ENCODE measurements at regions not wholly inside any gene's neighbourhood (a gene's known extent, or its start where the extent isn't known, plus 50 kb on each side); places are given as distances from the start of the nearest gene placed in this dataset.
A peak's percentile ranks its signal among the peaks of the same experiment; 100 is the strongest.

- TF ChIP-seq CTCF (IDR thresholded peaks at IDR 0.05) = peak; percentile 13
- DNase-seq (no peak), ATAC-seq (no peak)
- POLR2A ChIA-PET = no interaction called here
- no peaks in the 10 kb centered on the region for H3K9me3 Mint-ChIP-seq
- H3K4me3 Mint-ChIP-seq = no peak overlapping the region
- CTCF ChIA-PET = no interaction called here
- H3K36me3 Mint-ChIP-seq (ENCODE audit: low read depth) = no peaks in the 10 kb centered on the region
- peaks cover 9% of the 10 kb centered on the region for H3K27me3 Mint-ChIP-seq
- no peaks in the 10 kb centered on the region for H3K4me1 Mint-ChIP-seq (ENCODE audit: low read depth)
- H3K27ac Mint-ChIP-seq = no peak overlapping the region
- intact Hi-C loops (cut with micrococcal nuclease) = no loop called here
Measured at GRCh38 chr12:28963554-28963953, 185.5 kb upstream of the FAR2 start.

GRCh38 chr12:28966046-28966780, 182.9 kb upstream of the FAR2 start:
- ATAC-seq (no peak), DNase-seq (no peak)
- ChIA-PET CTCF (no interaction called here), POLR2A (no interaction called here)
- Mint-ChIP-seq H3K9me3 (no peaks in the 10 kb centered on the region), H3K4me3 (no peak overlapping the region), H3K4me1 (ENCODE audit: low read depth) (no peaks in the 10 kb centered on the region), H3K27ac (no peak overlapping the region), H3K36me3 (ENCODE audit: low read depth) (no peaks in the 10 kb centered on the region), H3K27me3 (peaks cover 6% of the 10 kb centered on the region)
- no peak for TF ChIP-seq CTCF (IDR thresholded peaks at IDR 0.05)
- intact Hi-C loops (cut with micrococcal nuclease) = no loop called here

- ATAC-seq = no peak
- Mint-ChIP-seq H3K27ac (no peak overlapping the region), H3K9me3 (no peaks in the 10 kb centered on the region), H3K4me3 (no peak overlapping the region), H3K36me3 (ENCODE audit: low read depth) (no peaks in the 10 kb centered on the region), H3K27me3 (peaks cover 6% of the 10 kb centered on the region), H3K4me1 (ENCODE audit: low read depth) (no peaks in the 10 kb centered on the region)
- no peak for TF ChIP-seq CTCF (IDR thresholded peaks at IDR 0.05)
- ChIA-PET CTCF (no interaction called here), POLR2A (no interaction called here)
- intact Hi-C loops (cut with micrococcal nuclease) = no loop called here
- DNase-seq = no peak
Measured at GRCh38 chr12:28967426-28967825, 181.7 kb upstream of the FAR2 start.

- Mint-ChIP-seq H3K27me3 (peaks cover 6% of the 10 kb centered on the region), H3K9me3 (no peaks in the 10 kb centered on the region), H3K27ac (no peak overlapping the region), H3K4me3 (no peak overlapping the region), H3K4me1 (ENCODE audit: low read depth) (no peaks in the 10 kb centered on the region), H3K36me3 (ENCODE audit: low read depth) (no peaks in the 10 kb centered on the region)
- intact Hi-C loops (cut with micrococcal nuclease) = no loop called here
- POLR2A ChIA-PET = no interaction called here
- ATAC-seq (no peak), DNase-seq (no peak)
- no peak for TF ChIP-seq CTCF (IDR thresholded peaks at IDR 0.05)
- CTCF ChIA-PET = no interaction called here
Measured at GRCh38 chr12:28973491-28973890, 175.6 kb upstream of the FAR2 start.

GRCh38 chr12:28974166-28974565, 174.9 kb upstream of the FAR2 start:
- POLR2A ChIA-PET = no interaction called here
- no peaks in the 10 kb centered on the region for H3K4me1 Mint-ChIP-seq (ENCODE audit: low read depth)
- intact Hi-C loops (cut with micrococcal nuclease) = no loop called here
- H3K4me3 Mint-ChIP-seq = no peak overlapping the region
- H3K27ac Mint-ChIP-seq = no peak overlapping the region
- H3K9me3 Mint-ChIP-seq = no peaks in the 10 kb centered on the region
- H3K27me3 Mint-ChIP-seq = peaks cover 8% of the 10 kb centered on the region
- no peak for TF ChIP-seq CTCF (IDR thresholded peaks at IDR 0.05)
- no peak for DNase-seq
- CTCF ChIA-PET = no interaction called here
- no peaks in the 10 kb centered on the region for H3K36me3 Mint-ChIP-seq (ENCODE audit: low read depth)
- ATAC-seq = no peak

Measured in activated CD8-positive, alpha-beta T cell treated with anti-CD3 and anti-CD28 coated beads for 36 hours (primary cell).